ENCODE measurements at regions not wholly inside any gene's neighbourhood (a gene's known extent, or its start where the extent isn't known, plus 50 kb on each side); places are given as distances from the start of the nearest gene placed in this dataset.

GRCh38 chr10:128851281-128851680 lies 615.8 kb upstream of the MGMT start:
- no peak for DNase-seq (ENCODE audit: low spot score)
- WGBS (ENCODE audit: low lambda C conversion rate), result 0% methylated on average over 2 of the region's 2 CpGs

GRCh38 chr10:128851726-128852125 lies 615.3 kb upstream of the MGMT start:
- H3K4me2 ChIP-seq (ENCODE audit: low read depth, low read length), result no peak overlapping the region
- H3K4me1 ChIP-seq (ENCODE audit: insufficient read depth, low read length), result peaks cover 21% of the 10 kb centered on the region
- DNase-seq (ENCODE audit: low spot score) (no peak), FAIRE-seq (no peak), ATAC-seq (no peak)
- intact Hi-C loops (cut with micrococcal nuclease; ENCODE audit: unreplicated experiment) (no loop called here), in situ Hi-C loops (cut with HindIII; ENCODE audit: extremely low pct_ligation_motif_present, low pct_unique_long_range_greater_than_20kb) (loop anchor here (25.0 kb wide), 1 partner anchor 589 kb away; no protein-coding TSS in a partner anchor)
- H3K9ac ChIP-seq (ENCODE audit: insufficient read depth, low read depth, low read length), result no peak overlapping the region
- ChIA-PET POLR2A (no interaction called here), CTCF (ENCODE audit: low intra/inter-chr PET ratio, low total read pairs) (no interaction called here)
- H2AFZ ChIP-seq (ENCODE audit: low read length), result no peak overlapping the region
- H3K79me2 ChIP-seq (ENCODE audit: insufficient read depth, low read length), result no peaks in the 10 kb centered on the region
- H3K4me3 ChIP-seq (replicated peaks in 1 of 3; ENCODE audit: insufficient read depth in 1 of 3, low read depth in 2 of 3, low read length in 3 of 3), result no peak overlapping the region
- peaks cover 2 to 32% of the 10 kb centered on the region in 2 experiments; a peak in 3 of 5 replicates for H3K27me3 ChIP-seq (ENCODE audit: control insufficient read depth in 1 of 2, insufficient read depth in 2 of 2, low read length in 2 of 2)
- H3K27ac ChIP-seq (ENCODE audit: extremely low read length, insufficient read depth, low read length), result no peak overlapping the region
- no TSS peak for BruUV-seq (replicated peaks)
- H3K36me3 ChIP-seq (replicated peaks in 1 of 2; ENCODE audit: control insufficient read depth in 1 of 2, insufficient read depth in 2 of 2, low read length in 2 of 2), result no peaks in the 10 kb centered on the region
- H4K20me1 ChIP-seq (ENCODE audit: insufficient read depth, low read length), result no peaks in the 10 kb centered on the region
- WGBS (ENCODE audit: low lambda C conversion rate), result 12% methylated on average over 7 of the region's 7 CpGs
- H3K9me3 ChIP-seq (ENCODE audit: low read length), result no peaks in the 10 kb centered on the region
- TF ChIP-seq HINFP (CRISPR knock-in tag; IDR thresholded peaks at IDR 0.05; ENCODE audit: low read depth) (no peak), ZNF142 (CRISPR knock-in tag; IDR thresholded peaks at IDR 0.05) (no peak), CREB3 (CRISPR knock-in tag; IDR thresholded peaks at IDR 0.05) (no peak), NCOA5 (CRISPR knock-in tag; IDR thresholded peaks at IDR 0.05) (no peak), POGZ (CRISPR knock-in tag; IDR thresholded peaks at IDR 0.05) (no peak), ZGPAT (CRISPR knock-in tag; IDR thresholded peaks at IDR 0.05) (no peak)

More at GRCh38 chr10:128851281-128851680, 615.8 kb upstream of the MGMT start:
- FAIRE-seq, result no peak
- no peaks in the 10 kb centered on the region for H4K20me1 ChIP-seq (ENCODE audit: insufficient read depth, low read length)
- in situ Hi-C loops (cut with HindIII; ENCODE audit: extremely low pct_ligation_motif_present, low pct_unique_long_range_greater_than_20kb) (loop anchor here (25.0 kb wide), 1 partner anchor 589 kb away; no protein-coding TSS in a partner anchor), intact Hi-C loops (cut with micrococcal nuclease; ENCODE audit: unreplicated experiment) (no loop called here)
- ChIA-PET CTCF (ENCODE audit: low intra/inter-chr PET ratio, low total read pairs) (no interaction called here), POLR2A (no interaction called here)
- no peaks in the 10 kb centered on the region for H3K9me3 ChIP-seq (ENCODE audit: low read length)
- ATAC-seq, result no peak
- BruUV-seq (replicated peaks), result no TSS peak
- H3K4me3 ChIP-seq (replicated peaks in 1 of 3; ENCODE audit: insufficient read depth in 1 of 3, low read depth in 2 of 3, low read length in 3 of 3), result no peak overlapping the region
- no peaks in the 10 kb centered on the region for H3K36me3 ChIP-seq (replicated peaks in 1 of 2; ENCODE audit: control insufficient read depth in 1 of 2, insufficient read depth in 2 of 2, low read length in 2 of 2)
- H2AFZ ChIP-seq (ENCODE audit: low read length), result no peak overlapping the region
- no peak overlapping the region for H3K4me2 ChIP-seq (ENCODE audit: low read depth, low read length)
- H3K79me2 ChIP-seq (ENCODE audit: insufficient read depth, low read length), result no peaks in the 10 kb centered on the region
- peaks cover 2 to 32% of the 10 kb centered on the region in 2 experiments; a peak in 3 of 5 replicates for H3K27me3 ChIP-seq (ENCODE audit: control insufficient read depth in 1 of 2, insufficient read depth in 2 of 2, low read length in 2 of 2)
- peaks cover 21% of the 10 kb centered on the region for H3K4me1 ChIP-seq (ENCODE audit: insufficient read depth, low read length)
- H3K9ac ChIP-seq (ENCODE audit: insufficient read depth, low read depth, low read length), result no peak overlapping the region
- no peak overlapping the region for H3K27ac ChIP-seq (ENCODE audit: extremely low read length, insufficient read depth, low read length)
- TF ChIP-seq SALL1 (CRISPR knock-in tag; IDR thresholded peaks at IDR 0.05) (no peak), NCOA2 (CRISPR knock-in tag; IDR thresholded peaks at IDR 0.05) (no peak), SP5 (CRISPR knock-in tag; IDR thresholded peaks at IDR 0.05; ENCODE audit: borderline replicate concordance, low read depth) (no peak), TEAD2 (CRISPR knock-in tag; IDR thresholded peaks at IDR 0.05) (no peak)

Measured in HepG2 (cell line).